ENCODE measurements at regions not wholly inside any gene's neighbourhood (a gene's known extent, or its start where the extent isn't known, plus 50 kb on each side); places are given as distances from the start of the nearest gene placed in this dataset.

DNA sequence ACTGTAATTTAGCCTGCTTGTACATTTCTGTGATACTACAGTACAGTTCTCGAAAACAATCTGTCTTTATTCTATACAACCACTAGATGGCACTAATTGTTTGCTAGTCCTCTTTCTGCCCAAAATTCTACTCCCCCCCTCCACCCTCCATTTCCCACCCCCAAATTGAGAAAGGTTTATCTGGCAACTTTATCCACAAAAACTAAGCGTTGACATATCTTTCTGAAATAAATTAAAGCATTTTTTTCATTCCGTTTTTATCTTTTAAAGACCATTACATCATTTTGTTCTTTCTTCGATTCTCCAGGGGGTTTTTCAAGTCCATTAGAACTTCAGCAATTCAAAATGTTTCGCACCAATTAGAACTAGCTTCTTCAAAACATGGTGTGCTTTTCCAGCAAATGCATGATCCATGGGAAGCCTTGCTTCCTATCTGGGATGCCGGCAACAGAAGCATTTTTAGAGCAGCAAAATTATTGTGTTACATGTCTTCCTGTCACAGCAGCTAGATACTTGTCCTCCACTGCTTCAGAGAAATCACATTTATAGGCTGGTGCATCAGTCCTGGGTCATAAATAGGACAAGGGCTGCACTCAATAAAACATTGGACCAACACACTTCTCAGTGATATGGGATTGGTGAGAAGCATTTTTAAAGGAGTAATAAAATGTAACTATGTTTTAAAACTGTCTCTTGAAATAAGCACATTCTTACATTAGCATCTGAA, 241.3 kb downstream of the PAX3 start:
- TF ChIP-seq ZNF274 (IDR thresholded peaks at IDR 0.05; ENCODE audit: low read depth, low read length) (no peak), SUZ12 (IDR thresholded peaks at IDR 0.05; ENCODE audit: extremely low read depth, insufficient read depth, insufficient read length) (no peak), YY1 (IDR thresholded peaks at IDR 0.05; ENCODE audit: insufficient read depth, insufficient read length) (no peak)
